SH-SY5Y (cell line): ENCODE measurements at regions not wholly inside any gene's neighbourhood (a gene's known extent, or its start where the extent isn't known, plus 50 kb on each side); places are given as distances from the start of the nearest gene placed in this dataset.

Source experiments
- GATA2 ChIP-seq: IDR thresholded peaks from 2 replicates; pipeline ENCODE4 v1.6.1; 2011; ENCODE audit warnings: mild to moderate bottlenecking, low read depth, low read length
- GATA3 ChIP-seq: IDR thresholded peaks from 2 replicates; pipeline ENCODE4 v1.6.1; 2011; ENCODE audit warnings: low read depth, mild to moderate bottlenecking, low read length, moderate library complexity

DNA sequence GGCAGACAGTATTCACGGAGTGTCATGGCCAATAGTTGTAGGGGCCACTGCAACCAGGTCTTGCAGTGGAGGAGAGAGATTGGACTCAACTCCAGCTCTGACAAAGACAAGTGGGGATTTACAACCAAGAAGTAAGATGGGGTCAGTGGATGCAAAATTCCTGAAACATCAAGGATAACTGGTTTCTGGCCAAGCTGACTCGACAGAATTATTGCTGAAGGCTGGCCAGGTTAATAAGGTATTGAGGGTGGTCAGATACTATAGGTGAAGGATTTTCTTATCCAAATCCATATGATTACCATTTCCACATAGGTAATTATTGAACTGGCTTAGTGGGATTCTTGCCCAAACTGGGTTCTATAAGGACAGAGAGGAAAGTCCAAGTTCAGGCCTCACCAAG lies 64.9 kb upstream of the FOXG1 start:
- TF ChIP-seq GATA2 (no peak), GATA3 (no peak)
